ENCODE measurements at regions not wholly inside any gene's neighbourhood (a gene's known extent, or its start where the extent isn't known, plus 50 kb on each side); places are given as distances from the start of the nearest gene placed in this dataset.

DNA sequence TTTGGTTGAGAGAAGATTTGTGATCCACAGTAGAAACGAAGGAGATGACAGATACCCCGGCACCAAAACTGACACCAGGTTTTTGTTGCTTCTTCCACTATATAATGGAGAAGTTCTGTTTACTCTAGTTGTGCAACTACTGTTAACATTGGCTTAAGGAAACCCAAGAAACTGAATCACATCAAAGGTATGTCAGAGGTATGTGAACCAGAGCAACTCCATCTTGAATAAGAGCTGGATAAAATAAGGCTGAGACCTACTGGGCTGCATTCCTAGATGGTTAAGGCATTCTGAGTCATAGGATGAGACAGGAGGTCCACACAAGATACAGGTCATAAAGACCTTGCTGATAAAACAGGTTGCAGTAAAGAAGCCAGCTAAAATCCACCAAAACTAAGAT lies 173.7 kb upstream of the CAMK1G start:
- no peaks in the 10 kb centered on the region for H3K36me3 Mint-ChIP-seq (ENCODE audit: unreplicated experiment)
- no peak for TF ChIP-seq CTCF (IDR thresholded peaks at IDR 0.05; ENCODE audit: partially characterized antibody, unreplicated experiment)
- H3K27ac Mint-ChIP-seq (ENCODE audit: unreplicated experiment) = no peak overlapping the region
- H3K27me3 Mint-ChIP-seq (ENCODE audit: unreplicated experiment) = no peaks in the 10 kb centered on the region
- no peaks in the 10 kb centered on the region for H3K9me3 Mint-ChIP-seq (ENCODE audit: unreplicated experiment)
- no peak overlapping the region for H3K4me3 Mint-ChIP-seq (ENCODE audit: unreplicated experiment)
- DNase-seq = no peak
- H3K4me1 Mint-ChIP-seq (ENCODE audit: low read depth, unreplicated experiment) = no peaks in the 10 kb centered on the region

DNA sequence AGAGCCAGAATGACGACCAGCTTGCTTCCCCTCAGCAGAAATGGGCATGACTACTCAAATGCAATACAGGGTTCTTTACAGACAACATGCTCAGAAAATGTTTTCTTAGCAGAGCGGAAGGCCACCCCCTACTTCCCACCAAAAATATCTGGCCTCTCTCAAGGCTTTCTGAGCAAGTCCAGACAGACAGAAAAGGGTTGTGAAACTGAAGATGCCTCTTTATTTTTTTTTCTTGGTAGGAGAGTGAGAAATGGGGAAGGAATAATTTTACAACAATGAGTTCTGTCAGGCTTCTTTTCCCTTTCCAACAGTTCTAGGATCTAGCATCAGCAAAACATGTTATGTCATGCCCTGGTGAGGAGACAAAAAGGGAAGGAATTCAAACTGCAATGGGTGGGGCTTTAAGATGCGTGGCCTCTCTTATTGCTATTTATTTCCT lies 172.0 kb upstream of the CAMK1G start:
- no peak for DNase-seq
- Mint-ChIP-seq H3K9me3 (ENCODE audit: unreplicated experiment) (no peaks in the 10 kb centered on the region), H3K4me3 (ENCODE audit: unreplicated experiment) (no peak overlapping the region), H3K4me1 (ENCODE audit: low read depth, unreplicated experiment) (no peaks in the 10 kb centered on the region), H3K27ac (ENCODE audit: unreplicated experiment) (no peak overlapping the region), H3K27me3 (ENCODE audit: unreplicated experiment) (no peaks in the 10 kb centered on the region), H3K36me3 (ENCODE audit: unreplicated experiment) (no peaks in the 10 kb centered on the region)
- no peak for TF ChIP-seq CTCF (IDR thresholded peaks at IDR 0.05; ENCODE audit: partially characterized antibody, unreplicated experiment)

DNA sequence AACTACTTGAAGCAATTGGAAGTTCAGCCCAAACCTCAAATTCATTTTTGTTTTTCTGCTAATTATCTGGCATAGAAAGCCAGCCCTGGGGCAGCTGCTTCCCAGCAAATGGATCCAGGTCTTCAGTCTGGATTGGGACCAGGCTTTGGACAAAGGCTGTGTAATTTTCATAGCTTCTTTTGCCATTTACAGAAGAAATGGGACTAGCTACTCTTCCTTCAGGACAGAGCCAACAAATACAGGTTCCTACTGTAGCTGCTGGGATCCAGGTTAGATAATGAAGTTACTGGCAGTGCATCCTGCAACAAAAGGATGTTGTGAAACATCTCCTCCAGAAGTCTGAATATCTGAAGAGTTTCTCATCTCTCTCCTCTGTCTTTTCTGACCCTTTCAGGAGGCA lies 171.5 kb upstream of the CAMK1G start:
- H3K27ac Mint-ChIP-seq (ENCODE audit: unreplicated experiment) = no peak overlapping the region
- H3K36me3 Mint-ChIP-seq (ENCODE audit: unreplicated experiment) = no peaks in the 10 kb centered on the region
- no peak for DNase-seq
- no peaks in the 10 kb centered on the region for H3K4me1 Mint-ChIP-seq (ENCODE audit: low read depth, unreplicated experiment)
- no peak for TF ChIP-seq CTCF (IDR thresholded peaks at IDR 0.05; ENCODE audit: partially characterized antibody, unreplicated experiment)
- no peaks in the 10 kb centered on the region for H3K9me3 Mint-ChIP-seq (ENCODE audit: unreplicated experiment)
- no peak overlapping the region for H3K4me3 Mint-ChIP-seq (ENCODE audit: unreplicated experiment)
- no peaks in the 10 kb centered on the region for H3K27me3 Mint-ChIP-seq (ENCODE audit: unreplicated experiment)

GRCh38 chr1:209412566-209412965 lies 170.9 kb upstream of the CAMK1G start:
- Mint-ChIP-seq H3K36me3 (ENCODE audit: unreplicated experiment) (no peaks in the 10 kb centered on the region), H3K27ac (ENCODE audit: unreplicated experiment) (no peak overlapping the region), H3K27me3 (ENCODE audit: unreplicated experiment) (no peaks in the 10 kb centered on the region), H3K9me3 (ENCODE audit: unreplicated experiment) (no peaks in the 10 kb centered on the region), H3K4me1 (ENCODE audit: low read depth, unreplicated experiment) (no peaks in the 10 kb centered on the region), H3K4me3 (ENCODE audit: unreplicated experiment) (no peak overlapping the region)
- no peak for DNase-seq
- TF ChIP-seq CTCF (IDR thresholded peaks at IDR 0.05; ENCODE audit: partially characterized antibody, unreplicated experiment) = no peak

GRCh38 chr1:209413062-209413461 lies 170.5 kb upstream of the CAMK1G start:
- H3K4me3 Mint-ChIP-seq (ENCODE audit: unreplicated experiment) = no peak overlapping the region
- no peaks in the 10 kb centered on the region for H3K27me3 Mint-ChIP-seq (ENCODE audit: unreplicated experiment)
- H3K27ac Mint-ChIP-seq (ENCODE audit: unreplicated experiment) = no peak overlapping the region
- H3K36me3 Mint-ChIP-seq (ENCODE audit: unreplicated experiment) = no peaks in the 10 kb centered on the region
- no peak for TF ChIP-seq CTCF (IDR thresholded peaks at IDR 0.05; ENCODE audit: partially characterized antibody, unreplicated experiment)
- H3K9me3 Mint-ChIP-seq (ENCODE audit: unreplicated experiment) = no peaks in the 10 kb centered on the region
- H3K4me1 Mint-ChIP-seq (ENCODE audit: low read depth, unreplicated experiment) = no peaks in the 10 kb centered on the region
- DNase-seq = no peak
